Activated T-helper 2 cell treated with anti-CD3 and anti-CD28 coated beads, Interferon-gamma antibody, Interleukin-2, Interleukin-4, amounts not matched to agents 10 μg/mL and 5 μg/mL and 100 μg/mL, durations not matched to agents 14 hours and 24 hours and 36 hours (primary cell): ENCODE measurements at regions not wholly inside any gene's neighbourhood (a gene's known extent, or its start where the extent isn't known, plus 50 kb on each side); places are given as distances from the start of the nearest gene placed in this dataset.

Source experiments
- DNase-seq: peaks from one replicate; pipeline ENCODE4 v3.0.0; 2021; ENCODE audit warnings: low spot score
- H3K27ac Mint-ChIP-seq: one replicate; pipeline ENCODE4 v1.8.0; 2021; ENCODE audit warnings: mixed read lengths
- H3K27me3 Mint-ChIP-seq: one replicate; pipeline ENCODE4 v1.8.0; 2021; ENCODE audit warnings: low read depth, mixed read lengths
- H3K36me3 Mint-ChIP-seq: one replicate; pipeline ENCODE4 v1.8.0; 2021; ENCODE audit warnings: low read depth, mixed read lengths
- H3K4me1 Mint-ChIP-seq: one replicate; pipeline ENCODE4 v1.8.0; 2021; ENCODE audit warnings: low read depth, mixed read lengths
- H3K4me3 Mint-ChIP-seq: one replicate; pipeline ENCODE4 v1.8.0; 2021; ENCODE audit warnings: low read depth, mild to moderate bottlenecking, moderate library complexity, mixed read lengths
- H3K9me3 Mint-ChIP-seq: one replicate; pipeline ENCODE4 v1.8.0; 2021; ENCODE audit warnings: mixed read lengths
- intact Hi-C: fragments of 100-400 bp; cut with micrococcal nuclease; formaldehyde crosslinking; loops from one replicate; pipeline ENCODE4 v1.15.1; 2023

DNA sequence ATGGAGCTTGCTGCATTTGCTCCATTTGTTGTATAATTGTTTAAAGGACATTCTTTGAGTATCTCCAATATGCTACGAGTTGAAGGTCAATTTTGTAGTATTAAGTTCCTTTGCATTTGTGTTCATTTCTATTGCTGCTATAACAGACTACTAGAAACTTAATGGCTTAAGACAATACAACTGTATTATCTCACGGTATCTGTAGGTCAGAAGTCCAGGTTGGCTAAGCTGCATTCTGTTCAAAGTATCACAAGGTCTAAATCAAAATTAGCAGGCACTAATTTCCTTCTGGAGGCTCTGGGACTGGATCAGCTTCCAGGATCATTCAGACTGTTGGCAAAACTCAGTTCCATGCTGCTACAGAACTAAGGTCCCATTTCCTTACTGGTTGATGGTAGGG lies 340.6 kb downstream of the GXYLT1 start:
- Mint-ChIP-seq H3K36me3 (no peaks in the 10 kb centered on the region), H3K27me3 (no peaks in the 10 kb centered on the region), H3K4me1 (no peaks in the 10 kb centered on the region), H3K27ac (no peak overlapping the region), H3K9me3 (no peaks in the 10 kb centered on the region), H3K4me3 (no peak overlapping the region)
- DNase-seq, result no peak
- intact Hi-C loops, result no loop called here

- no peak overlapping the region for H3K4me3 Mint-ChIP-seq
- H3K27ac Mint-ChIP-seq, result no peak overlapping the region
- H3K9me3 Mint-ChIP-seq, result no peaks in the 10 kb centered on the region
- no peak for DNase-seq
- H3K4me1 Mint-ChIP-seq, result no peaks in the 10 kb centered on the region
- no peaks in the 10 kb centered on the region for H3K36me3 Mint-ChIP-seq
- intact Hi-C loops, result no loop called here
- H3K27me3 Mint-ChIP-seq, result no peaks in the 10 kb centered on the region
These were observed 341.9 kb downstream of the GXYLT1 start for GRCh38 chr12:41802803-41803202.

- no peak overlapping the region for H3K4me3 Mint-ChIP-seq
- DNase-seq, result no peak
- no peak overlapping the region for H3K27ac Mint-ChIP-seq
- no peaks in the 10 kb centered on the region for H3K9me3 Mint-ChIP-seq
- no peaks in the 10 kb centered on the region for H3K27me3 Mint-ChIP-seq
- H3K36me3 Mint-ChIP-seq, result no peaks in the 10 kb centered on the region
- no peaks in the 10 kb centered on the region for H3K4me1 Mint-ChIP-seq
- intact Hi-C loops, result no loop called here
These were observed 343.4 kb downstream of the GXYLT1 start for GRCh38 chr12:41801261-41801660.

DNA sequence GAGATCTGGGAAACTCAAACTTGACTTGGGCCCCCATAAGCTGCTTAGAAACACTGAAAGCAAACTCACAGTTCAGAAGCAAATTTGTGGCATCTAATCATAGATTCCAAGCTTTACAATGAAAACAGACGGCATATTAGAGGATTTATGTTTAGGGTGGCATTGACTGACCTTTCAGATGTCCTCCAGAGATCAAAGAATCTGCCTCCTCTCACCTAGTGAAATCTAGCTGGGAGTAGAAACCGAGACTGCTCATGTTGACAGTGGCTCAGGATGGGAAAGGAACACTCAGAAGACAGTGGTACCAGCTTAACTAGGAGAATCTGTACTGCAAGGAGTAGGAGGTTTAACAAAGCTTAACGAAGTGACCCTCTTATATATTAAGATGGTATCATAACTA lies 345.0 kb downstream of the GXYLT1 start:
- H3K27ac Mint-ChIP-seq, result no peak overlapping the region
- H3K9me3 Mint-ChIP-seq, result no peaks in the 10 kb centered on the region
- no peak for DNase-seq
- H3K4me1 Mint-ChIP-seq, result no peaks in the 10 kb centered on the region
- no peaks in the 10 kb centered on the region for H3K27me3 Mint-ChIP-seq
- no peaks in the 10 kb centered on the region for H3K36me3 Mint-ChIP-seq
- intact Hi-C loops, result no loop called here
- H3K4me3 Mint-ChIP-seq, result no peak overlapping the region

- no peak for DNase-seq
- intact Hi-C loops, result no loop called here
- H3K4me1 Mint-ChIP-seq, result no peaks in the 10 kb centered on the region
- no peak overlapping the region for H3K4me3 Mint-ChIP-seq
- H3K36me3 Mint-ChIP-seq, result no peaks in the 10 kb centered on the region
- peaks cover 3% of the 10 kb centered on the region for H3K9me3 Mint-ChIP-seq
- H3K27me3 Mint-ChIP-seq, result no peaks in the 10 kb centered on the region
- no peak overlapping the region for H3K27ac Mint-ChIP-seq
These were observed 348.8 kb downstream of the GXYLT1 start for GRCh38 chr12:41795910-41796309.

GRCh38 chr12:41795051-41795600 lies 349.5 kb downstream of the GXYLT1 start:
- H3K36me3 Mint-ChIP-seq, result no peaks in the 10 kb centered on the region
- no peaks in the 10 kb centered on the region for H3K4me1 Mint-ChIP-seq
- H3K4me3 Mint-ChIP-seq, result no peak overlapping the region
- DNase-seq, result no peak
- intact Hi-C loops, result no loop called here
- peaks cover 6% of the 10 kb centered on the region for H3K9me3 Mint-ChIP-seq
- H3K27ac Mint-ChIP-seq, result no peak overlapping the region
- no peaks in the 10 kb centered on the region for H3K27me3 Mint-ChIP-seq

- Mint-ChIP-seq H3K4me1 (no peaks in the 10 kb centered on the region), H3K9me3 (peaks cover 6% of the 10 kb centered on the region), H3K27ac (no peak overlapping the region), H3K4me3 (no peak overlapping the region), H3K36me3 (no peaks in the 10 kb centered on the region), H3K27me3 (no peaks in the 10 kb centered on the region)
- DNase-seq, result no peak
- intact Hi-C loops, result no loop called here
These were observed 350.3 kb downstream of the GXYLT1 start for GRCh38 chr12:41794336-41794735.

GRCh38 chr12:41784957-41785356 lies 359.7 kb downstream of the GXYLT1 start:
- Mint-ChIP-seq H3K4me3 (no peak overlapping the region), H3K27ac (no peak overlapping the region), H3K27me3 (no peaks in the 10 kb centered on the region), H3K36me3 (no peaks in the 10 kb centered on the region), H3K9me3 (no peaks in the 10 kb centered on the region), H3K4me1 (no peaks in the 10 kb centered on the region)
- DNase-seq, result no peak
- intact Hi-C loops, result no loop called here

DNA sequence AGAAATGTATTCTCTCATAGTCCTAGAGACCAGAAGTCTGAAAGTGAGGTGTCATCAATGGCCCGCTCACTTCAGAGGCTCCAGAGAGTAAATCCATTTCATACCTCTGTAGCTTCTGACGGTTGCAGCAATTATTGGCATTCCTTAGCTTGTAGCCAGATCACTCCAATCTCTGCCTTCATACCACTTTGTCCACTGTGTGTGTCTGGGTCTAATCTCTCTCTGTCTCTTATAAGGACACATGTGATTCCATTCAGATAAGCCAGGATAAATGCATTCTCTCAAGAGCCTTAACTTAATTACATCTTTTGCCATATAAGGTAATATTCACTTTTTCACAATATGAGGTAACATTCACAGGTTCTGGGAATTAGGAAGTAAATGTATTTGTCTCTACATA lies 365.7 kb downstream of the GXYLT1 start:
- intact Hi-C loops, result no loop called here
- Mint-ChIP-seq H3K27me3 (no peaks in the 10 kb centered on the region), H3K4me1 (no peaks in the 10 kb centered on the region), H3K36me3 (no peaks in the 10 kb centered on the region), H3K4me3 (no peak overlapping the region), H3K27ac (no peak overlapping the region), H3K9me3 (no peaks in the 10 kb centered on the region)
- DNase-seq, result no peak

DNA sequence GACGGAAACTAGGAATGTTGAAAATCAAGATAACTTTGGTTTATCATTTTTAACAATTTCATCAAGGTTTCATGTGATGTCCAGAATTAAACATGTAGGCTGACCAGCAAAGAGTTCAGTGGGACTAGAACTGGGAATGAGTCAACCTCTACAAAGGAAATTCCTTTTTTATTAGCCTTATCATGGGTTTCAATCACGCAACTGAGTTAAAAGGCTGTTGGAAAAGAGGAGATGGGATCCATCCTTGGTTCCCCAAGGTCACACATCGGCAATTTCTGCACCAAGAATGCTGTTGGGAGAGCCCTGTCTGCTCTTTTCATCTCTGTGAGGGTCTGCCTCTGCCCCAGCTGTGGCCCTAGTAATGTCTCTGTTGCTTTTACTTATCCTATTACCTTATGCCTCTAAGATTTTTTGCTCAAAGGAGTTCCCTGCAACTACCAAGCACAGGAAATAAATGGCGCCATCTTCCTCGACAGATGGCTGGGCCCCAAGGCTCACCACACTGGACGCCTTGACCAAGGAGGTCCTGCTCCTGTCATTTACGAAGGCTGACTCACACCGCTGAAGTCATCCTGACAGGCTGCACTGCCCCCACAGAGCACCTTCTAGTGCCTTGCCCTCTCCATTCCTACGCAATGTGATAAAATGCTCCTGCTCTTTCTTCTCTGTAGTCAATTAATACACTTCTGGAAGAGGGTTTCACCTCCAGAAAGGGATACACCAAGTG lies 367.4 kb downstream of the GXYLT1 start:
- Mint-ChIP-seq H3K4me1 (no peaks in the 10 kb centered on the region), H3K4me3 (no peak overlapping the region), H3K36me3 (no peaks in the 10 kb centered on the region), H3K27me3 (no peaks in the 10 kb centered on the region), H3K9me3 (no peaks in the 10 kb centered on the region), H3K27ac (no peak overlapping the region)
- no peak for DNase-seq
- intact Hi-C loops, result no loop called here

DNA sequence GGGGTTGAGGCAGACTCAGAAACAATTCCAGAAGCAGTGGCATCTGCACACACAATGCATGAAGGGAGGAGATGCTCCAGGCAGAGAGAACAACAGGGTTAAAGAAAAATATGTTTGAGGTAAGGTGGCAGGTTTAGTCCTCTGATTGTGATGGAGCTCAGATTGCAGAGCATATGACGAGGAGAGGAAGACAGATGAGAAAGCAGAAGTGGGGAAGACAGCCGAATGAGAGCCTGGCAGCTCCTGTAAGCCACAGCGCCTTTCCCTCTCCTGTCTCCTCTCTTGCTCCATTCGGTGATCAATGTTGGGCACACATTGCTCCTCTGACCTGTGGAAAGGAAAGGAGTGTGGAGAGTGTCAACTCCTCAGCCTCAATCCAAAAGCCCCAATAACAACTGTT lies 372.2 kb downstream of the GXYLT1 start:
- Mint-ChIP-seq H3K9me3 (no peaks in the 10 kb centered on the region), H3K27ac (no peak overlapping the region), H3K4me1 (no peaks in the 10 kb centered on the region), H3K4me3 (no peak overlapping the region), H3K36me3 (no peaks in the 10 kb centered on the region), H3K27me3 (no peaks in the 10 kb centered on the region)
- DNase-seq, result no peak
- intact Hi-C loops, result no loop called here

- intact Hi-C loops, result no loop called here
- no peaks in the 10 kb centered on the region for H3K36me3 Mint-ChIP-seq
- no peak overlapping the region for H3K27ac Mint-ChIP-seq
- H3K4me1 Mint-ChIP-seq, result no peaks in the 10 kb centered on the region
- no peaks in the 10 kb centered on the region for H3K9me3 Mint-ChIP-seq
- no peak overlapping the region for H3K4me3 Mint-ChIP-seq
- H3K27me3 Mint-ChIP-seq, result no peaks in the 10 kb centered on the region
- no peak for DNase-seq
These were observed 374.9 kb downstream of the GXYLT1 start for GRCh38 chr12:41769810-41770209.

DNA sequence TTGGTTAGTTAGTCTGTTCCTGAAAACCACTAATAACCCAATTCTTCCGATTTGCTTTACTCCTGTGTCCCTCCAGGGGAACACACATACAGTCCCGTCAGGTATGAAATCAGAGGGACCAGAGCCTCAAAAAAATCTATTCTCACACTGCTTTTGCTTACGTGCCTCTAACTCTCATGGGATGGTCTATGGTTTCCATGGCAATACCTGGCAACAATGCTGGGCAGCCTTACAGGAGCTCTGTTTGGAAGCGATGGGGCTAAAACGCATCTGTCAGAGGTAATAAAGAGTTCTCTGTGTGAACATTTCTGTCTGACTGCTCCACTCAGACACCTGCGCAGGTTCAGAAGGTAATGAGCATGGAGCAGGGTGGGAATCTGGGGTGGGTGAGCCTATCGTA lies 376.2 kb downstream of the GXYLT1 start:
- intact Hi-C loops, result no loop called here
- DNase-seq, result no peak
- Mint-ChIP-seq H3K4me3 (no peak overlapping the region), H3K36me3 (no peaks in the 10 kb centered on the region), H3K4me1 (no peaks in the 10 kb centered on the region), H3K27me3 (no peaks in the 10 kb centered on the region), H3K9me3 (no peaks in the 10 kb centered on the region), H3K27ac (no peak overlapping the region)

DNA sequence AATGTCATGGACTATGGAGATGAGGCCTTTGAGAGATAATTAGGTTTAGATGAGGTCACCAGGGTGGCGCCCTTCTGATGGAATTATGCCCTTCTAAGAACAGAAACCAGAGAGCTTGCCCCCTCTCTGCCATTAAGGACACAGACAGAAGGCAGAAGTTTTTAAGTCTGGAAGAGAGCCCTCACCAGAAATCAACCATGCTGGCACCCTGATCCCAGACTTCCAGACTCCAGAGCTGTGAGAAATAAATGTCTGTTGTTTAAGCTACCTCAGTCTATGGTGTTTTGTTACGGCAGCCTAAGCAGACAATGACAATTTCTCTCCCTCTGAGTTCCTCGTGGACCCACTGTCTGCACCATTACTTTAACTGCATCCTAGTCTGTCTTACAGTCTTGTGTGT lies 382.0 kb downstream of the GXYLT1 start:
- Mint-ChIP-seq H3K4me1 (no peaks in the 10 kb centered on the region), H3K36me3 (no peaks in the 10 kb centered on the region), H3K9me3 (no peaks in the 10 kb centered on the region), H3K4me3 (no peak overlapping the region), H3K27ac (no peak overlapping the region), H3K27me3 (no peaks in the 10 kb centered on the region)
- no peak for DNase-seq
- intact Hi-C loops, result no loop called here
